Thymus (tissue), 11 donors: ENCODE measurements at regions not wholly inside any gene's neighbourhood (a gene's known extent, or its start where the extent isn't known, plus 50 kb on each side); places are given as distances from the start of the nearest gene placed in this dataset.

ENCODE experiments used
- DNase-seq, 9 donors: peaks; one replicate each; pipeline ENCODE4 v3.0.0-alpha.2; 2013; ENCODE audit warnings: low spot score in 9 of 9, low read depth in 6 of 9, missing footprints in 1 of 9
- H3K27ac ChIP-seq, 2 donors: one replicate each; pipeline ENCODE4 v1.5.1; 2013; ENCODE audit warnings: control low read depth in 1 of 2, low read depth in 1 of 2, low read length in 1 of 2, mild to moderate bottlenecking in 1 of 2, moderate library complexity in 1 of 2
- H3K27me3 ChIP-seq, 2 donors: one replicate each; pipeline ENCODE4 v1.5.1; 2013; ENCODE audit warnings: low read length in 1 of 2; ENCODE audit not compliant: control insufficient read depth in 2 of 2, insufficient read depth in 1 of 2
- H3K36me3 ChIP-seq, 2 donors: one replicate each; pipeline ENCODE4 v1.5.1; 2013; ENCODE audit warnings: low read length in 1 of 2, mild to moderate bottlenecking in 1 of 2, moderate library complexity in 1 of 2; ENCODE audit not compliant: control insufficient read depth in 2 of 2, insufficient read depth in 2 of 2
- H3K4me1 ChIP-seq, 2 donors: one replicate each; pipeline ENCODE4 v1.5.1; 2013; ENCODE audit warnings: low read length in 2 of 2; ENCODE audit not compliant: control insufficient read depth in 2 of 2, insufficient read depth in 2 of 2
- H3K4me3 ChIP-seq, 2 donors: one replicate each; pipeline ENCODE4 v1.5.1; 2013; ENCODE audit warnings: low read length in 2 of 2, control low read depth in 1 of 2, mild to moderate bottlenecking in 1 of 2
- H3K9me3 ChIP-seq, 2 donors: one replicate each; pipeline ENCODE4 v1.5.1; 2013; ENCODE audit warnings: low read length in 1 of 2, mild to moderate bottlenecking in 1 of 2; ENCODE audit not compliant: control insufficient read depth in 2 of 2, insufficient read depth in 1 of 2
- WGBS: extraction: QIAGEN DNeasy Blood & Tissue Kit; methylation state at CpG from one replicate; pipeline ENCODE4 v1.1.7; 2013; 5-methylcytosine and 5-hydroxymethylcytosine counted together
- donor health status: healthy.

GRCh38 chr6:1536526-1537429, 72.9 kb upstream of the FOXC1 start:
- no peak overlapping the region for H3K4me3 ChIP-seq
- no peaks in the 10 kb centered on the region for H3K36me3 ChIP-seq
- no peaks in the 10 kb centered on the region for H3K27me3 ChIP-seq
- H3K4me1 ChIP-seq, result no peaks in the 10 kb centered on the region
- 90% methylated on average over 21 of the region's 21 CpGs for WGBS
- peaks cover 0 to 3% of the 10 kb centered on the region in 2 donors for H3K9me3 ChIP-seq
- DNase-seq, result no peak
- H3K27ac ChIP-seq, result no peak overlapping the region

- no peaks in the 10 kb centered on the region for H3K36me3 ChIP-seq
- peaks cover 1 to 3% of the 10 kb centered on the region in 2 donors for H3K9me3 ChIP-seq
- H3K27ac ChIP-seq, result no peak overlapping the region
- 97% methylated on average over 5 of the region's 5 CpGs for WGBS
- DNase-seq, result no peak
- H3K4me3 ChIP-seq, result no peak overlapping the region
- no peaks in the 10 kb centered on the region for H3K27me3 ChIP-seq
- no peaks in the 10 kb centered on the region for H3K4me1 ChIP-seq
Measured at GRCh38 chr6:1538369-1538768, 71.3 kb upstream of the FOXC1 start.

GRCh38 chr6:1538810-1539478, 70.8 kb upstream of the FOXC1 start:
- no peaks in the 10 kb centered on the region for H3K27me3 ChIP-seq
- H3K36me3 ChIP-seq, result no peaks in the 10 kb centered on the region
- peaks cover 1 to 3% of the 10 kb centered on the region in 2 donors for H3K9me3 ChIP-seq
- no peak for DNase-seq
- H3K4me1 ChIP-seq, result no peaks in the 10 kb centered on the region
- 95% methylated on average over 16 of the region's 16 CpGs for WGBS
- H3K27ac ChIP-seq, result no peak overlapping the region
- no peak overlapping the region for H3K4me3 ChIP-seq

- Histone ChIP-seq H3K4me1 (no peaks in the 10 kb centered on the region), H3K4me3 (no peak overlapping the region), H3K27me3 (no peaks in the 10 kb centered on the region), H3K9me3 (peaks cover 3% of the 10 kb centered on the region in 2 donors), H3K27ac (no peak overlapping the region), H3K36me3 (no peaks in the 10 kb centered on the region)
- DNase-seq, result no peak
- 97% methylated on average over 11 of the region's 11 CpGs for WGBS
Measured at GRCh38 chr6:1540864-1541521, 68.7 kb upstream of the FOXC1 start.

GRCh38 chr6:1542335-1542734, 67.4 kb upstream of the FOXC1 start:
- Histone ChIP-seq H3K27ac (no peak overlapping the region), H3K9me3 (peaks cover 3% of the 10 kb centered on the region in 2 donors), H3K4me1 (no peaks in the 10 kb centered on the region), H3K4me3 (no peak overlapping the region), H3K27me3 (no peaks in the 10 kb centered on the region), H3K36me3 (no peaks in the 10 kb centered on the region)
- no peak for DNase-seq

GRCh38 chr6:1542764-1543163, 67.0 kb upstream of the FOXC1 start:
- WGBS, result 90% methylated on average over 3 of the region's 3 CpGs
- H3K27ac ChIP-seq, result no peak overlapping the region
- H3K4me1 ChIP-seq, result no peaks in the 10 kb centered on the region
- no peak overlapping the region for H3K4me3 ChIP-seq
- no peaks in the 10 kb centered on the region for H3K27me3 ChIP-seq
- no peak for DNase-seq
- no peaks in the 10 kb centered on the region for H3K36me3 ChIP-seq
- H3K9me3 ChIP-seq, result peaks cover 0 to 3% of the 10 kb centered on the region in 2 donors

- no peak for DNase-seq
- Histone ChIP-seq H3K9me3 (peaks cover 0 to 3% of the 10 kb centered on the region in 2 donors), H3K27me3 (no peaks in the 10 kb centered on the region), H3K36me3 (no peaks in the 10 kb centered on the region), H3K4me1 (no peaks in the 10 kb centered on the region), H3K4me3 (no peak overlapping the region), H3K27ac (no peak overlapping the region)
- WGBS, result 94% methylated on average over 3 of the region's 3 CpGs
Measured at GRCh38 chr6:1544000-1544399, 65.7 kb upstream of the FOXC1 start.

- H3K27ac ChIP-seq, result no peak overlapping the region
- no peaks in the 10 kb centered on the region for H3K27me3 ChIP-seq
- no peak for DNase-seq
- H3K9me3 ChIP-seq, result peaks cover 0 to 3% of the 10 kb centered on the region in 2 donors
- no peak overlapping the region for H3K4me3 ChIP-seq
- no peaks in the 10 kb centered on the region for H3K36me3 ChIP-seq
- WGBS, result 93% methylated on average over 2 of the region's 2 CpGs
- no peaks in the 10 kb centered on the region for H3K4me1 ChIP-seq
Measured at GRCh38 chr6:1544603-1545002, 65.1 kb upstream of the FOXC1 start.

GRCh38 chr6:1545654-1546053, 64.1 kb upstream of the FOXC1 start:
- no peaks in the 10 kb centered on the region for H3K4me1 ChIP-seq
- H3K27ac ChIP-seq, result no peak overlapping the region
- H3K36me3 ChIP-seq, result no peaks in the 10 kb centered on the region
- 95% methylated on average over 12 of the region's 12 CpGs for WGBS
- H3K27me3 ChIP-seq, result no peaks in the 10 kb centered on the region
- H3K9me3 ChIP-seq, result peaks cover 0 to 3% of the 10 kb centered on the region in 2 donors
- DNase-seq, result no peak
- H3K4me3 ChIP-seq, result no peak overlapping the region
